ENCODE measurements at regions not wholly inside any gene's neighbourhood (a gene's known extent, or its start where the extent isn't known, plus 50 kb on each side); places are given as distances from the start of the nearest gene placed in this dataset.

DNA sequence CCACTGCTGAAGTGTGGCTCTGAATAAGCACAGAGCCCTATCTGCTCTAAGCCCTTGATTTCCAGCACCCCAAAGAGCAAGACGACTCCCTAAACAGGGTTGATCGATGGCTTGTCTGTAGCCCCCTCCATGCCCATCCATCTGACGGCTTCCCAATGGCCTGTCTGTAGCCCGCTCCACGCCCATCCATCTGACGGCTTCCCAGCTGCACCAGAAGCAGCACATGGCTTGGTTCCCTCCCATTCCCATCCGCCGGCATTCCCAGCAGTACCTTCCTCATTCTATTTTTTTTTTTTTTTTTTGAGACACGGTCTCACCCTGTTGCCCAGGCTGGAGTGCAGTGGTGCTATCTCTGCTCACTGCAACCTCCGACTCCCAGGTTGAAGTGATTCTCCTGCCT is 64.5 kb downstream of the RBFOX3 start:
- Histone ChIP-seq H3K27ac (no peak overlapping the region), H3K36me3 (no peaks in the 10 kb centered on the region), H3K4me1 (replicated peaks) (no peaks in the 10 kb centered on the region), H3K27me3 (replicated peaks) (peaks cover 84% of the 10 kb centered on the region), H3K4me3 (no peak overlapping the region), H3K9me3 (replicated peaks) (no peaks in the 10 kb centered on the region)
- no peak for DNase-seq (ENCODE audit: low read depth in 1 of 2, low spot score in 2 of 2)

DNA sequence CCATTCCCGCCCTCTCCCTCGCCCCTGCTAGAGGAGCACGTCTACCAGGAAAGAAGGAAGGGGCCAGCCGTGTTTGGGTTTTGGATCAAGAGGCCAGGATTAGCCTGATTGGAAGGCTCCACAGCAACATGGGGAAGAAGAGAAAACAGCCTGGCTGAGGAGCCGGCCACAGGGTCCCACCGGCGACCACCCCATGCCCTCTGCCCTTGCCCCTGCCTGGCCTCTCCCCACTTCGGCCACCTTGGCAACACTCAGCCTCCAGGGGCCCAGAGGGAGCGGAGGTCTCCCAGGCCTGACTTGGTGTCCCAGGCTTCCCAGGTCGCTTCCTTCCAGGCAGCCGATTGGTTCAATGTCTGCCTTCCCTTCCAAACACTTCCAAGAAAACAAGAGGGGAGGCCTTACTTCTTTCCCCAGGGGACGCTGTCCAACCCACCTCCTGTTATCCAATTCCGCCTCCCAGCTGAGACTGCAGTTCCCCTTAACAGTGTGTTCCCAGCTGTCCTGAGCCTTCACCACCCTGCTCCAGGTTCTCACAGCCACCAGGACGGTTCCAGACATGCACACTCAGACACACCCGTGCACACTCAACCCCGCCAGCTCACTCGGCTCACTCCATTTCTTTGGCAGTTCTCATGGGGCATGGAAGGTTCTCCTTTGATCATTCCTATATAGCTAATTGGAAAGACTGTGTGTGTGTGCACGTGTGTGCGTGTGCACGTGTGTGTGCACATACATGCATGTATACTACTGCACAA is 65.4 kb downstream of the RBFOX3 start:
- no peaks in the 10 kb centered on the region for H3K36me3 ChIP-seq

DNA sequence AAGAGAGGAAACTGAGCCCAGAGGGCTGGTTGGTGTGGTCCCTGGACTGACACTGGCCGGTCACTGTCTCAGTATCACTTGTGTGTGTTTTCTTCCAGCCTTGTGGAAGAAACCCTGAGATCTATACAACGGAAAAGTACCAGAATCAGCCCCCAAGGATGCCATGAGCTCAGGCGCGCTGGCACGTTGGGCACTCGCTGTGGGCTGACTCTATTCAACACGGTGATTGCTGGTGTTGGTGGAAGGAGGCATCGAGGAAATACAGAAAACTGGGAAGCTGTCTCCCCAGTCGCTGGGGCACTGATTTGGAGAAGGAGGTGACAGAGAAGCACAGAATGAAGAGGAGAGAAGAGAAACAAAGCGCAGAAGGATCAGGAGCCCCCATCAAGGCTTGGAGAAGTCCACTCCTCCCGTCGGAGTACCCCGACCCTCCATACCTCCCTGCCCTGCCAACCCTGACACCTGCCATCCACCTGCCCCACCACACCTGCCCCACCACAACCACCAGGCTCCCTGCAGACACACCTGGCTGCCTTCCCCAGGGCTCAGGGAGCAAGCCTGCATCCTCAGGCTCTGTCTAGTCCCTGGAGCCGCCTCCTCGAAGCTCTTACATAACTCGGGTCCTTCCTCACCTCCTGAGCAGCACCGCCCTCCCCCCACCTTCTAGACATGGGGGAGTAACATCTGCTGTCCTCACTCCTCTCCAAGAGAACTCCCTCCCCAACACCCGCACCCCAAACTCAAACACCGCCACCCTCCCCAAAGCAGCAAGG is 66.5 kb downstream of the RBFOX3 start:
- Histone ChIP-seq H3K27ac (no peak overlapping the region), H3K27me3 (replicated peaks) (peaks cover 95% of the 10 kb centered on the region), H3K36me3 (no peaks in the 10 kb centered on the region), H3K9me3 (replicated peaks) (no peaks in the 10 kb centered on the region), H3K4me3 (no peak overlapping the region), H3K4me1 (replicated peaks) (no peaks in the 10 kb centered on the region)
- no peak for DNase-seq (ENCODE audit: low read depth in 1 of 2, low spot score in 2 of 2)

More for the DNA sequence above, 65.4 kb downstream of the RBFOX3 start:
- H3K9me3 ChIP-seq (replicated peaks) = no peaks in the 10 kb centered on the region
- H3K4me1 ChIP-seq (replicated peaks) = no peaks in the 10 kb centered on the region
- no peak for DNase-seq (ENCODE audit: low read depth in 1 of 2, low spot score in 2 of 2)
- peaks cover 87% of the 10 kb centered on the region for H3K27me3 ChIP-seq (replicated peaks)
- no peak overlapping the region for H3K27ac ChIP-seq
- no peak overlapping the region for H3K4me3 ChIP-seq

DNA sequence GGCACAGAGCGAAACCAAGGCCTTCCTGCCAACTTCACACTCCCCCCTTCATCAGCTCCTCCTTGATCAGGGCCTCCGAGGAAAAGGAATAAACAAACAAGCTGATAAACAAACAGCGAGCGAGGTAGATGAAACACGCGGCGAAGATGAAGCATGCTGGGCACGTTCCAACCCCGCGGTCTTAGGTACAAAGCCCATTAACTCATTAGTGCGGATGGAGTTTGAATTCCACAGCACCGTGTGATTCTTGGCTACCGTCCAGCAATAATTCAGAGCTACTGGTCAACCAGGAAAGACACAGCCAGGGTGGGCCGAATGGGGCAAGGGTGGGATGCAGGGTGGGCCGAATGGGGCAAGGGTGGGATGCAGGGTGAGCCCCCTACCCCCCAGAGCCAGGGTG is 67.3 kb downstream of the RBFOX3 start:
- DNase-seq (ENCODE audit: low read depth in 1 of 2, low spot score in 2 of 2) = no peak

DNA sequence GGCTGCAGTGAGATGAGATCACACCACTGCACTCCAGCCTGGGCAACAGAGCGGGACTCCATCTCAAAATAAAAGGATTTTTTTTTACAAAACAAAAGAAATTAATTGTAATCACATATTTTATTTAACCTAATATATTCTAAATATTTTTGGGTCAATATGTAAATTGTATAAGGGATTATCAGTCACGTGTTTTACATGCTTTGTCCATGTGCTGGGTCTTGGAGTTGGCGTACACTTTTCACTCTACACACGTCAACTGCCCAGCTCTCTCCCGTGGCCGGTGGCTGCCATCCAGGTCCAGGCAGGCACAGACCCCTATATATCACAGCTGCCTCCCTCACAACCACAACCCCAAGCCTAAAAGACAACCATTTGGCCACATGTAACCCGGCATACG is 68.1 kb downstream of the RBFOX3 start:
- no peaks in the 10 kb centered on the region for H3K36me3 ChIP-seq
- H3K4me1 ChIP-seq (replicated peaks) = no peaks in the 10 kb centered on the region
- no peaks in the 10 kb centered on the region for H3K9me3 ChIP-seq (replicated peaks)
- no peak for DNase-seq (ENCODE audit: low read depth in 1 of 2, low spot score in 2 of 2)
- H3K4me3 ChIP-seq = no peak overlapping the region
- peaks cover 95% of the 10 kb centered on the region for H3K27me3 ChIP-seq (replicated peaks)
- no peak overlapping the region for H3K27ac ChIP-seq

More for the DNA sequence above, 67.3 kb downstream of the RBFOX3 start:
- H3K36me3 ChIP-seq = no peaks in the 10 kb centered on the region
- H3K4me3 ChIP-seq = no peak overlapping the region
- H3K27me3 ChIP-seq (replicated peaks) = peaks cover 95% of the 10 kb centered on the region
- H3K4me1 ChIP-seq (replicated peaks) = no peaks in the 10 kb centered on the region
- no peaks in the 10 kb centered on the region for H3K9me3 ChIP-seq (replicated peaks)
- H3K27ac ChIP-seq = no peak overlapping the region

DNA sequence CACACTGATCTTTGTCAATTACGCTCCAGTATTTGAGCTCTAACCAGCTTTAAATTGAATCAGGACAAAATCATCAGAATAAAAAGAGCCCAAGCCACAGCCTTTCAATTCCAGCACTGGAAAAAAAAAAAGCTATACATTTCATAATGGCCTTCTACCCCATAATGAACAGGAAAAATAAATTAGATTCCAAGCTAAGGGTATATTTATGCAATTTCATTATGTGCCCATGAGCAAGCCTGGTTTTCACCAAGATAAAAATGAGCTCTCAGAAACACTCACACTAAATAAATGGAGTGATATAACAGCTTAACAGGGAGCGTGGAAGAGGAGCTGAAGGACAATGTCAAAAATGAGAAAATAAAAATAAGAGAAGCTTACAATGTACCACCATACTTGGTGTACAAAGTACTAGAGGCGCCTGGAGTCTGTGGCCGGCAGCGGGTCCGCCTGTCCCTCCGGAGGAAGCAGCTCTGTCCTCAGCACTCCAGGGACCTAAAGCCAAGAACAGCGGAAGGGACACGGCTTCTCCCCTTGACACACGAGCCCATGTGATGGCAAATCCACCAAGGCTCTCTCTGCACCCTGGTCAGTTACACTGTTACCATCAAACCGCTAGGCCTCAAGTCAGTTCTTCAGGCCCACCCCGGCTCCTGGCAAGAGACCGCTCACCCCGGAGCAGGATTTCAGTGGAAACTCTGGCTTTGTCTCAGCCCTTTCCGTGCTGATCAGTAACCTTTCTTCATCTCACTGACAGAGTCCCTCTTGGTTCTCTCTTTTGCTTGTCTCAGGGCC is 69.6 kb downstream of the RBFOX3 start:
- Histone ChIP-seq H3K4me3 (no peak overlapping the region), H3K9me3 (replicated peaks) (no peaks in the 10 kb centered on the region), H3K27ac (no peak overlapping the region), H3K27me3 (replicated peaks) (peaks cover 95% of the 10 kb centered on the region), H3K4me1 (replicated peaks) (no peaks in the 10 kb centered on the region), H3K36me3 (no peaks in the 10 kb centered on the region)
- DNase-seq (ENCODE audit: low read depth in 1 of 2, low spot score in 2 of 2) = no peak

DNA sequence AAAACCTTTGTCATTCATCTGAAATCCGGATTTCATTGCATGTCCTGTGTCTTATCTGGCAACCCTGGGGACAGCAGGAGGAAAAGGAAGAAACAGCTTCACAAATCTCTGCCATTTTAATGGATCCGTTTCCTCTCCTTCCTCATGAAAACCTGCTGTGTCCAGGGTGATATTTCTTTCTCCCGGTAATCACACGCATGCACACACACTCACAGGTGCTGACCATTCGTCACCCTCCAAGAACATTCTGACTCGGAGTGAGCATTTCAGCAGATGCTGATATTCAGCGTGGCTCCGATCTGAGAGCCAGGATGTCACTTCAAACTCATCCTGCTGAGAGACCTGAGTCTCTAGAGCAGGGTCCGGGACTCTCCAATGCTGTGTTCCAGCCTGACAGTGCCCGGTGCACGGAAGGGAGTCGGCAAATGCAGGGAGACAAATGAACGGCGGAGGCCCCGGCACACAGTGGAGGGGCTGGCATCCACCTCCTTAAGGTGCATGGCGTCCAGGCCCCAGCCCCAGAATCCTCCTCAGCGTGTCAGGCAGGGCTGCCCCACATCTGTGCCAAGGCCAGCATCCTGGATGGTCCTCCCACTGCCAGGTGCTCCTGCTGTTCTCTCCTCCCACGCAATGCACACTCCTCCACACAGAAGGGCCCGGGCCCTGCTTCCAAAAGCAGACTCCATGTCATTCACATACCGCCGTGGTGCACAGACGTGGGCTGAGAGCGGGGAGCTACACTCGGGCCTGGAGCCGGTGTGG is 70.7 kb downstream of the RBFOX3 start:
- H3K4me1 ChIP-seq (replicated peaks) = no peaks in the 10 kb centered on the region
- H3K9me3 ChIP-seq (replicated peaks) = no peaks in the 10 kb centered on the region
- H3K27me3 ChIP-seq (replicated peaks) = peaks cover 95% of the 10 kb centered on the region
- H3K27ac ChIP-seq = no peak overlapping the region
- no peak for DNase-seq (ENCODE audit: low read depth in 1 of 2, low spot score in 2 of 2)
- no peak overlapping the region for H3K4me3 ChIP-seq
- no peaks in the 10 kb centered on the region for H3K36me3 ChIP-seq

DNA sequence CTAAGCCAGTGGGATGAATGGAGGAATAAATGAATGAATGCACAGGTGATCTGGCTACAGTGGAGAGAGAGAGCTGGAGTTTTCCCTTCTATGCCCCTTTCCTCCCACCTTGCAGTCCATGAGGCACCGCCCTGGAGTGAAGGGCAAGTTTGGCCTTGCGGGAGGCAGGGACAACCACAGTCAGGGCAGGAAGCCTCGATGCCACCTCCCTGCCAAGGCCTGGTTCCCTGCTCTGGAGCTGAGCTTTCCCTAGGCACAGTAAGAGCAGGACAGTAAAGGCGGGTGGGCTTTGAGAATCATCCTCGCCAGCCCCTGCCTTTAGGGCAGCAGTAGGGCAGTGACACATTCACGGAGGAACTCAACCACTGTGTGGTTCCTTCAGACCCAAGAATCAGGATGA is 72.6 kb downstream of the RBFOX3 start:
- Histone ChIP-seq H3K27ac (no peak overlapping the region), H3K9me3 (replicated peaks) (no peaks in the 10 kb centered on the region), H3K4me3 (no peak overlapping the region), H3K36me3 (no peaks in the 10 kb centered on the region), H3K27me3 (replicated peaks) (peaks cover 98% of the 10 kb centered on the region), H3K4me1 (replicated peaks) (no peaks in the 10 kb centered on the region)
- DNase-seq (ENCODE audit: low read depth in 1 of 2, low spot score in 2 of 2) = no peak

DNA sequence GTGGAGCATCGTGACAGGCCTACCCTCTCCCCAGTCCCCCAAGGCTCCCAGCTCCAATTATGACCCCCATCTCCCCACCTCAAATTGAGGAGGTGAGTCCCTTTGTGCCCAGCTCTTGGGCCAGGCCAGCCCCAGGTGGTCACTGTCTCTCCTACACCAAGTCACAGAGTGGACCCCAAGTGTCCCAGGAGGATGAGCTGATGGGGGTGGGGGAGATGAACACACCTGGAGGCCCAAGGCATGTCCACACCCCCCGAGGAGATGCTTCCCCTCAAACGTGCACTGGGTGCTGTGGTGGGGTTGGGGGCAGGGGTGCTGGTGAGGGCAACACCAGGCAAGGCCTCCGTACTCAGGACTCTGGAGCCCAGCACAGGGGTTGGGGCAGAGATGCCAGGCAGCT is 73.2 kb downstream of the RBFOX3 start:
- H3K9me3 ChIP-seq (replicated peaks) = no peaks in the 10 kb centered on the region
- DNase-seq (ENCODE audit: low read depth in 1 of 2, low spot score in 2 of 2) = no peak
- H3K4me1 ChIP-seq (replicated peaks) = no peaks in the 10 kb centered on the region
- no peaks in the 10 kb centered on the region for H3K36me3 ChIP-seq
- H3K27me3 ChIP-seq (replicated peaks) = peaks cover 98% of the 10 kb centered on the region
- H3K27ac ChIP-seq = no peak overlapping the region
- no peak overlapping the region for H3K4me3 ChIP-seq

DNA sequence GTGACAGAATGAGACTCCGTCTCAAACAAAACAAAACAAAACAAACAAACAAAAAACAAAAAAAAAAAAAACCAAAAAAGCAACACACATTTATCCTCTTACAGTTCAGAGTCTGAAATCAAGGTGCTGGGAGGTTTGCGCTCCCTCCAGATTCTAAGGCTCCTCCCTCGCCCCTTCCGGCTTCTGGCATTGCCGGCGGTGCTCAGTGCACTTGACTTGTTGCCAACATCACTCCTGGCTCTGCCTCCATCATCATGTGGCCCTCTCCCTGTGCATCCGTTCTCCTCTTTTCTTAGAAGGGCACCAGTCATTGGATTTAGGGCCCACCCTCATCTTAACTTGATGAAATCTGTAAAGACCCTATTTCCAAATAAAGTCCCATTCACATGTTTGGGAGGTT is 73.8 kb downstream of the RBFOX3 start:
- Histone ChIP-seq H3K4me3 (no peak overlapping the region), H3K27me3 (replicated peaks) (peaks cover 98% of the 10 kb centered on the region), H3K27ac (no peak overlapping the region), H3K9me3 (replicated peaks) (no peaks in the 10 kb centered on the region), H3K36me3 (no peaks in the 10 kb centered on the region), H3K4me1 (replicated peaks) (no peaks in the 10 kb centered on the region)
- DNase-seq (ENCODE audit: low read depth in 1 of 2, low spot score in 2 of 2) = no peak

DNA sequence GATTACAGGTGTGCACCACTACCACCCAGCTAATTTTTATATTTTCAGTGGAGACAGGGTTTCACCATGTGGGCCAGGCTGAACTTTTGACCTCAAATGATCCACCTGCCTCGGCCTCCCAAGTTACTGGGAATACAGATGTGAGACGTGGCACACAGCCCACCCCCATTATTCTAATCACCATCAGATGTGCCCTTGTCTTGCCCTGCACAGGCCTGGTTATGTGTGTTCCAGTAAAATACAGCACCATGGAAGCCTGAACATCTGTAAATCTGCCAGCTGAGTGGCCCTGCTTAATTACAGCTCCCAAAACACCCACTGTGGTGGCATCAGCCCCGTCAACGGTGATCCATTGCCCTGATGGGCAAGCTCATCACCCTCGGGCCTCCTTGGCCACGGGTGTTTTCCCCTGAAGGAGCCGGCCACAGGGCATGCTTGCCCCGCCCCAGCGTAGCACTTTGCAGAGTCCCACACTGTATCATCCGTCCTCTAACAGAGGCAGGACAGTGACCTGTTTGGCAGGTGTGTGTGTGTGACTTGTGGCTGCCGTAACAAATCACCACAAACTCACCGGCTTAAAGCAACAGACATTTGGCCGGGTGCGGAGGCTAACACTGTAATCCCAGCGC is 74.5 kb downstream of the RBFOX3 start:
- H3K36me3 ChIP-seq = no peaks in the 10 kb centered on the region
- H3K4me1 ChIP-seq (replicated peaks) = no peaks in the 10 kb centered on the region
- DNase-seq (ENCODE audit: low read depth in 1 of 2, low spot score in 2 of 2) = no peak
- H3K27me3 ChIP-seq (replicated peaks) = peaks cover 100% of the 10 kb centered on the region
- no peak overlapping the region for H3K4me3 ChIP-seq
- H3K27ac ChIP-seq = no peak overlapping the region
- H3K9me3 ChIP-seq (replicated peaks) = no peaks in the 10 kb centered on the region

DNA sequence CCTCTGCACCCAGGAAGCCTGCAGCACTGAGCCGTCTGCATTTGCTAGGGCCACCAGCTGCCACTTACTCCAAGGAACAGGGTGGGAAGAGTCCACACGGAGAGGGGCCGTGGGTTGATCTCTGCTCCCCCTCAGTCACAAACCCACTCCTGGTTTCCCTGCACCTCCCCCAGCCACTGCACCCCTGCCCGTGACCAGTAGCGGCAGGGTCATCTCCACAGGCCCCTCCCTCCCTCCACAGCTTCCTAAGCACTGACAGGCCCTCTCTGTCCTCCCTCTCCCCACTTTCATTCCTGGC is 75.2 kb downstream of the RBFOX3 start:
- H3K36me3 ChIP-seq = no peaks in the 10 kb centered on the region
- no peak overlapping the region for H3K4me3 ChIP-seq
- H3K9me3 ChIP-seq (replicated peaks) = no peaks in the 10 kb centered on the region
- H3K4me1 ChIP-seq (replicated peaks) = no peaks in the 10 kb centered on the region
- H3K27me3 ChIP-seq (replicated peaks) = peaks cover 100% of the 10 kb centered on the region
- no peak for DNase-seq (ENCODE audit: low read depth in 1 of 2, low spot score in 2 of 2)
- no peak overlapping the region for H3K27ac ChIP-seq

Data from SJSA1 (cell line).